ENCODE measurements at regions not wholly inside any gene's neighbourhood (a gene's known extent, or its start where the extent isn't known, plus 50 kb on each side); places are given as distances from the start of the nearest gene placed in this dataset.

GRCh38 chr15:87420017-87420416, 836.5 kb downstream of the NTRK3 start:
- no peak overlapping the region for H3K9ac ChIP-seq (ENCODE audit: low read length)
- H3K4me1 ChIP-seq (ENCODE audit: control insufficient read depth, insufficient read depth, low read length), result no peaks in the 10 kb centered on the region
- H3K27me3 ChIP-seq (ENCODE audit: control insufficient read depth, insufficient read depth, low read length), result no peaks in the 10 kb centered on the region
- no peak overlapping the region for H3K4me3 ChIP-seq (ENCODE audit: low read length)
- no peak overlapping the region for H3K27ac ChIP-seq (ENCODE audit: low read depth, low read length)
- H3K36me3 ChIP-seq (ENCODE audit: control insufficient read depth, insufficient read depth, low read length), result no peaks in the 10 kb centered on the region

- no peaks in the 10 kb centered on the region for H3K36me3 ChIP-seq (ENCODE audit: control insufficient read depth, insufficient read depth, low read length)
- no peak overlapping the region for H3K4me3 ChIP-seq (ENCODE audit: low read length)
- H3K9ac ChIP-seq (ENCODE audit: low read length), result no peak overlapping the region
- no peak overlapping the region for H3K27ac ChIP-seq (ENCODE audit: low read depth, low read length)
- H3K4me1 ChIP-seq (ENCODE audit: control insufficient read depth, insufficient read depth, low read length), result no peaks in the 10 kb centered on the region
- no peaks in the 10 kb centered on the region for H3K27me3 ChIP-seq (ENCODE audit: control insufficient read depth, insufficient read depth, low read length)
Observed at GRCh38 chr15:87419344-87419743, 837.2 kb downstream of the NTRK3 start.

GRCh38 chr15:87416591-87417257, 839.8 kb downstream of the NTRK3 start:
- H3K27ac ChIP-seq (ENCODE audit: low read depth, low read length), result no peak overlapping the region
- H3K27me3 ChIP-seq (ENCODE audit: control insufficient read depth, insufficient read depth, low read length), result no peaks in the 10 kb centered on the region
- no peaks in the 10 kb centered on the region for H3K36me3 ChIP-seq (ENCODE audit: control insufficient read depth, insufficient read depth, low read length)
- H3K4me1 ChIP-seq (ENCODE audit: control insufficient read depth, insufficient read depth, low read length), result no peaks in the 10 kb centered on the region
- H3K9ac ChIP-seq (ENCODE audit: low read length), result no peak overlapping the region
- H3K4me3 ChIP-seq (ENCODE audit: low read length), result no peak overlapping the region

GRCh38 chr15:87408902-87409301, 847.6 kb downstream of the NTRK3 start:
- Histone ChIP-seq H3K4me3 (ENCODE audit: low read length) (no peak overlapping the region), H3K4me1 (ENCODE audit: control insufficient read depth, insufficient read depth, low read length) (no peaks in the 10 kb centered on the region), H3K27me3 (ENCODE audit: control insufficient read depth, insufficient read depth, low read length) (no peaks in the 10 kb centered on the region), H3K27ac (ENCODE audit: low read depth, low read length) (no peak overlapping the region), H3K36me3 (ENCODE audit: control insufficient read depth, insufficient read depth, low read length) (no peaks in the 10 kb centered on the region), H3K9ac (ENCODE audit: low read length) (no peak overlapping the region)

GRCh38 chr15:87403973-87404372, 852.6 kb downstream of the NTRK3 start:
- H3K4me1 ChIP-seq (ENCODE audit: control insufficient read depth, insufficient read depth, low read length), result no peaks in the 10 kb centered on the region
- no peaks in the 10 kb centered on the region for H3K36me3 ChIP-seq (ENCODE audit: control insufficient read depth, insufficient read depth, low read length)
- no peaks in the 10 kb centered on the region for H3K27me3 ChIP-seq (ENCODE audit: control insufficient read depth, insufficient read depth, low read length)
- no peak overlapping the region for H3K27ac ChIP-seq (ENCODE audit: low read depth, low read length)
- H3K4me3 ChIP-seq (ENCODE audit: low read length), result no peak overlapping the region
- no peak overlapping the region for H3K9ac ChIP-seq (ENCODE audit: low read length)

GRCh38 chr15:87401973-87402372, 854.6 kb downstream of the NTRK3 start:
- Histone ChIP-seq H3K36me3 (ENCODE audit: control insufficient read depth, insufficient read depth, low read length) (no peaks in the 10 kb centered on the region), H3K4me3 (ENCODE audit: low read length) (no peak overlapping the region), H3K27me3 (ENCODE audit: control insufficient read depth, insufficient read depth, low read length) (no peaks in the 10 kb centered on the region), H3K9ac (ENCODE audit: low read length) (no peak overlapping the region), H3K27ac (ENCODE audit: low read depth, low read length) (no peak overlapping the region), H3K4me1 (ENCODE audit: control insufficient read depth, insufficient read depth, low read length) (no peaks in the 10 kb centered on the region)

- no peak overlapping the region for H3K4me3 ChIP-seq (ENCODE audit: low read length)
- H3K27me3 ChIP-seq (ENCODE audit: control insufficient read depth, insufficient read depth, low read length), result no peaks in the 10 kb centered on the region
- H3K4me1 ChIP-seq (ENCODE audit: control insufficient read depth, insufficient read depth, low read length), result no peaks in the 10 kb centered on the region
- H3K9ac ChIP-seq (ENCODE audit: low read length), result no peak overlapping the region
- H3K36me3 ChIP-seq (ENCODE audit: control insufficient read depth, insufficient read depth, low read length), result no peaks in the 10 kb centered on the region
- no peak overlapping the region for H3K27ac ChIP-seq (ENCODE audit: low read depth, low read length)
Observed at GRCh38 chr15:87394676-87395075, 861.9 kb downstream of the NTRK3 start.

- no peaks in the 10 kb centered on the region for H3K36me3 ChIP-seq (ENCODE audit: control insufficient read depth, insufficient read depth, low read length)
- H3K4me1 ChIP-seq (ENCODE audit: control insufficient read depth, insufficient read depth, low read length), result no peaks in the 10 kb centered on the region
- H3K9ac ChIP-seq (ENCODE audit: low read length), result no peak overlapping the region
- no peak overlapping the region for H3K4me3 ChIP-seq (ENCODE audit: low read length)
- no peaks in the 10 kb centered on the region for H3K27me3 ChIP-seq (ENCODE audit: control insufficient read depth, insufficient read depth, low read length)
- no peak overlapping the region for H3K27ac ChIP-seq (ENCODE audit: low read depth, low read length)
Observed at GRCh38 chr15:87387766-87388165, 868.8 kb downstream of the NTRK3 start.

GRCh38 chr15:87374339-87374738, 882.2 kb downstream of the NTRK3 start:
- no peaks in the 10 kb centered on the region for H3K36me3 ChIP-seq (ENCODE audit: control insufficient read depth, insufficient read depth, low read length)
- no peak overlapping the region for H3K4me3 ChIP-seq (ENCODE audit: low read length)
- no peak overlapping the region for H3K27ac ChIP-seq (ENCODE audit: low read depth, low read length)
- no peaks in the 10 kb centered on the region for H3K27me3 ChIP-seq (ENCODE audit: control insufficient read depth, insufficient read depth, low read length)
- H3K9ac ChIP-seq (ENCODE audit: low read length), result no peak overlapping the region
- H3K4me1 ChIP-seq (ENCODE audit: control insufficient read depth, insufficient read depth, low read length), result no peaks in the 10 kb centered on the region

- no peak overlapping the region for H3K27ac ChIP-seq (ENCODE audit: low read depth, low read length)
- no peaks in the 10 kb centered on the region for H3K36me3 ChIP-seq (ENCODE audit: control insufficient read depth, insufficient read depth, low read length)
- H3K4me1 ChIP-seq (ENCODE audit: control insufficient read depth, insufficient read depth, low read length), result no peaks in the 10 kb centered on the region
Observed at GRCh38 chr15:87369269-87369668, 887.3 kb downstream of the NTRK3 start.

GRCh38 chr15:87368511-87368910, 888.0 kb downstream of the NTRK3 start:
- Histone ChIP-seq H3K27me3 (ENCODE audit: control insufficient read depth, insufficient read depth, low read length) (no peaks in the 10 kb centered on the region), H3K9ac (ENCODE audit: low read length) (no peak overlapping the region), H3K4me3 (ENCODE audit: low read length) (no peak overlapping the region), H3K27ac (ENCODE audit: low read depth, low read length) (no peak overlapping the region), H3K4me1 (ENCODE audit: control insufficient read depth, insufficient read depth, low read length) (no peaks in the 10 kb centered on the region), H3K36me3 (ENCODE audit: control insufficient read depth, insufficient read depth, low read length) (no peaks in the 10 kb centered on the region)

More at GRCh38 chr15:87369269-87369668, 887.3 kb downstream of the NTRK3 start:
- Histone ChIP-seq H3K27me3 (ENCODE audit: control insufficient read depth, insufficient read depth, low read length) (no peaks in the 10 kb centered on the region), H3K9ac (ENCODE audit: low read length) (no peak overlapping the region), H3K4me3 (ENCODE audit: low read length) (no peak overlapping the region)

GRCh38 chr15:87365186-87365585, 891.4 kb downstream of the NTRK3 start:
- Histone ChIP-seq H3K36me3 (ENCODE audit: control insufficient read depth, insufficient read depth, low read length) (no peaks in the 10 kb centered on the region), H3K4me1 (ENCODE audit: control insufficient read depth, insufficient read depth, low read length) (no peaks in the 10 kb centered on the region), H3K27ac (ENCODE audit: low read depth, low read length) (no peak overlapping the region), H3K4me3 (ENCODE audit: low read length) (no peak overlapping the region), H3K27me3 (ENCODE audit: control insufficient read depth, insufficient read depth, low read length) (no peaks in the 10 kb centered on the region), H3K9ac (ENCODE audit: low read length) (no peak overlapping the region)

GRCh38 chr15:87362531-87362930, 894.0 kb downstream of the NTRK3 start:
- no peak overlapping the region for H3K4me3 ChIP-seq (ENCODE audit: low read length)
- H3K36me3 ChIP-seq (ENCODE audit: control insufficient read depth, insufficient read depth, low read length), result no peaks in the 10 kb centered on the region
- no peak overlapping the region for H3K9ac ChIP-seq (ENCODE audit: low read length)

More at GRCh38 chr15:87362531-87362930, 894.0 kb downstream of the NTRK3 start:
- no peaks in the 10 kb centered on the region for H3K27me3 ChIP-seq (ENCODE audit: control insufficient read depth, insufficient read depth, low read length)
- H3K4me1 ChIP-seq (ENCODE audit: control insufficient read depth, insufficient read depth, low read length), result no peaks in the 10 kb centered on the region
- H3K27ac ChIP-seq (ENCODE audit: low read depth, low read length), result no peak overlapping the region
